HG03432 (cell line): ENCODE measurements at regions not wholly inside any gene's neighbourhood (a gene's known extent, or its start where the extent isn't known, plus 50 kb on each side); places are given as distances from the start of the nearest gene placed in this dataset.
"Not testable (repeated sequence)": the region's sequence is repeated elsewhere in the genome, so short reads cannot be mapped to it uniquely, and the experiment has no call there.

ENCODE experiments used
- ATAC-seq: cut with Tn5 transposase; IDR thresholded peaks from one replicate; pipeline ENCODE4 v1.9.1; 2021; ENCODE audit warnings: mild to moderate bottlenecking, moderate library complexity; ENCODE audit not compliant: unreplicated experiment

DNA sequence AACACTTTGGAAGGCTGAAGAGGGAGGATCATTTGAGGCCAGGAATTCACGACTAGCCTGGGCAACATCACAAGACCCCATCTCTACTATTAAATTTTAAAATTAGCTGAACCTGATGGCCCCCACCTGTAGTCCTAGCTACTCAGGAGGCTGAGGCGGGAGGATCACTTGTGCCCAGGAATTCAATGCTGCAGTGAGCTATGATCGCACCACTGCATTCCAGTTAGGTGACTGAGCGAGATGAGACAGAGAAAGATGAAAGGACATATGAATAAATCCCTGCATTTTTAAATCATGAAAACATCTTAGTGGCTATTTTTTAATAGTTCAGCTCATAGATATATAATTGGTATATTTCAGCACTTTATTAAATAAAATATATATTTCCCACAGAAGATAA is 93.8 kb downstream of the GPR63 start:
- ATAC-seq, result no peak

DNA sequence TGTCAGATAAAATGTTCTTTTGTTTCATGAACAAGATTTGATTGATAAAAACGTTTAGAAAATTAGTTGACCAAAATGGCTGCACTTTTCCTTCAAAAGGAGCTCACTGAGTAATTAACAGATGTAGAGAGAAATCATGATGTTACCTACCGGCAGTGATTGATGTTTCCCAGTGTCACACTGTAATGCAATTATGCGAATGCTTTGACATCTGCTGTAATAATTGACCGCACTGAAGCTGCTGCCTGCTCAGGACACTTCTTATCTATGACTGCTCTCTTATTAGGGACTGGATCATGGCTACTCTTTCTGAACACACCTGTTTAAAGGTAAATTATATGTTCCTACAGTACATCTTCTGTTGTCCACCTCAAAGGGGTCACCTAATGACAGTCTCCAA is 94.6 kb downstream of the GPR63 start:
- ATAC-seq, result no peak

DNA sequence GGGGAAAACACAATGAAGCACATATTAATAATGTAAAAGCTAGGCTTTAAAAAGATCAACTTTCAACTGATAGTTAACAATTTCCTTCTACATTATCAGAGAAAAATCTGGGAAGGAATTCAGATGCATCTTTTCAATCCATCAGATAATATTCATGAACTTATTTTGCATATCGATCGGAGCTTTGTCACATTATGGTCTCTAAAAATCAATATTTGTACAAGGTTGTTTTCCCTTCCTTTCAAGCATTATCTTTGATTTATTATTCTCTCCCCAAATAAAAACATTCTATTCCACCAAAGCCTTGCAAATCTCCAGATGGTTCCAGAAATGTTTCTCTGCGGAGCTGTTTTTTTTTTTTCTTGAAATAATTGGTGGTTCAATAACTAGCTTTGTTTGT is 101.9 kb downstream of the GPR63 start:
- no peak for ATAC-seq

DNA sequence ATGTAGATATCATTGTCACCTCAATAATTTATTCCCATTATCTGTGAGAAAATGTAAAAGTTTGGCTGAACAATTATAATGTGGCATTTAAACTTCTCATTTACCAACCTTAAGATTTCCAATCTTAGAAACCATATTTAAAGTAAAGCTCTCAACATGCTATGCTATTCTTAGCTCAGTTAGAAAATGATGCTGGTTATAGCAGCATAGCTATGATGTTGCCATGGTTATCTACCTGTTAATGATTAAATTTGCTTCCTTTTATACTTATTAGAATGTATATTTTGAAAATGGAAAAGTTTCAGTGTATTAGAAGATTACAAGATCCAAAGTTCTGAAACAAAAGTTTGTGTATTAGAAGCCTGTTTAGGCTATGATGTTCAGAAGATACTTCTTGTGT is 110.1 kb downstream of the GPR63 start:
- no peak for ATAC-seq

DNA sequence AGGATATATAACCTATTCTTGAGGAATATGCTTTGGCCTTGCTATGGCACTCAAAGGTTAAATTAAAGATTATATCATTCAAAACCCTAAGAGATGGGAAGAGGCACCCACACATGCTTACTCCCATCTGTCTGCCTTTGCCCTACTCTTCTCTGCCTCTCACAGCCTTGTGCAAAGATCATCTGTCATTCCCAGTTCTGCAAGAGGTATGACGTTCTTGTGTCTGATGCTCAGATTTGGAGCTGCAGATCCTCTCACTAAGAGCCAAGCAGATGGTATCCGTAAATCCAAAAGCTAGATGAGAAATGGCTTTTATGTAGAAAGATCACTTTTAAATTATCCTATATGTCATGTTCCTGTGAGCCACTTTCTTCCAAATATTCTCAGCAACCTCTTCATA is 112.0 kb downstream of the GPR63 start:
- ATAC-seq, result no peak

DNA sequence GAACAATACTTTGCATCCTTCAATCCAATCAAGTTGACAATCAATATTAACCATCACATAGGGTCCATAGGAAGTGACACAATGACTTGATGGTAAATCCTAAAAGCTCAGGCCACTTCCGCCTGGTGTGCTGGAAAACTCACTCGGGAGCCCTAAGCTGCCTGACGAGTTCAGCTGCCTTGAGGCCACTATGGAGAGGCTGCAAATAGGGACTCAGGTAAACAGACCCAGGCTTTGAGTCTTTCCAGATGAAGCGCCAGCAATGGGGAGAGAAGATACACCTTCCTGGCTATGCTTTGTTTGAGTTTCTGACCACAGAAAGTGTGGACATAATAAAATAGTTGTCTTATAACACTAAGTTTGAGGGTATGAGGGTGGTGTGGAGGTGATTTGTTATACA is 112.6 kb downstream of the GPR63 start:
- ATAC-seq, result no peak

DNA sequence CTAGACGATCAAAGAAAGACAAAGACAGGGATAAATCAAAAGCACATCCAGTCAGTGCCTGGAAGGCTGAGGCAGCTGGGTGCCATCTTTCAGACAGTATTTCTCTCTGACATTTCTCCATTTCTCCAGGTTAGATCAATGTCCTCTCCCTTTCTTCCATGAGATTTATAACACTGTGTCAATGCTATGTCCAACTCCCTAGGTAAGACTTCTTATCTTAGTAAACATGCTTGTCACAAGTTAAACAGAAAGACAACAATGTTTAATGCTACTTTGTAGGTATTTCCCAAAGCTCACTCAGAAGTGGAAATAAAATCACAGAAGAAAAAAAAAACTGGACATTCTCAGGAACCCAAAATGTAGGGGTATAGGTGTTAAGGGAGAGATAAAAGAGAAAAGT is 113.9 kb downstream of the GPR63 start:
- ATAC-seq, result no peak

DNA sequence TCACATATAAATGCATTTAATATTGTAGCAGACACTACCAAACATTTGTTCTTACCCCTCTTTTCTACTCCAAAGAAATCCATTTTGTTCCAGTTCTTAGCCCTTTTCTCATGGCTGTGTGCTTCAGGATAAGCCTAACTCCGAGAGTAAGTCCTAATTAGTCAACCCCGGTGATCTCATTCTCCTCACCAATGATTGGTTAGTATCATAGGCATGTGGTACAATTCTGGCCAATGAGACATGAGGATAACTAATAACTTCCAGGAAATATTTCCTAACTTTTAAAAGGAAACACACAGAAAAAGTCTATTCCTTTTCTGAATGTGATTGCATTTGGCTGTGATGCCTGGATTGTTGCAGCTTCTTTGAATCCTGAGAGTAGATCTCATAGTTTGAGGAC is 116.0 kb downstream of the GPR63 start:
- ATAC-seq, result no peak

DNA sequence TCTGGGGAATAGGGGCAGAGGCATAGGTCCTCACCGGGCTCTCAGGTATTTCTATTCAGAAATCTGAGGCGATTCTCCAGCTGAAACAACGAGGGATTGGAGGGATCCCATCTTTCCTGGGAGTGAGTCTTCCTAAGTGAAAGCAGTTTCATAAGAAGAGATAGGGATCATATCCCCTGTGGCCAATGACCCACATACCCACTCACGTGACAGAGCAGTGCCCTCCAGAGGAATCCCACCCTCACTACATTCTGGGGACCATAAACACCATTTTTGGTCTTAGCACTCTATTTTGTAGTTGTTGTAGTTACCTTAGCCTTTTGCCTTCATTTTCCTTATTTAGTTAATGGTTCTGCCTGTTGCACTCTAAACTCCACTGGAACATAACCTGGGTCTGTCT is 121.1 kb downstream of the GPR63 start:
- no peak for ATAC-seq

DNA sequence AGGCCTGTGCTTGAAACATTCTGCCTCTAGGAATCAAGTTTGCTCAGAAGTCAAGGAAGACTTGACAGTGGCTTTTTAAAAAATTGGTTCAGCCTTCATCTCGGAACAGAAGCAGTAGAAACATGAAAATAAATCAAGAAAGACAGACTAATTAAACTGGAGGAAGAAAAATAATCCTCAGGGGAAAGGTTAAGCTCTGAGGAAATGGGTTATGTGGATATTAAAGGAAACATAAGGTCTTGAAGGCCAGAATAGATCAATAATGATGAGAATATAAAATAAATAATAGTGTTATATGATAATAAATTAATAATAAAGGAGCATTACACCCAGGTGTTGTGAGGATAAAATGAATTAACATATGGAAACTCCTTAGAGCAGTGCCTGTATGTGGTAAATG is 121.7 kb downstream of the GPR63 start:
- no peak for ATAC-seq

DNA sequence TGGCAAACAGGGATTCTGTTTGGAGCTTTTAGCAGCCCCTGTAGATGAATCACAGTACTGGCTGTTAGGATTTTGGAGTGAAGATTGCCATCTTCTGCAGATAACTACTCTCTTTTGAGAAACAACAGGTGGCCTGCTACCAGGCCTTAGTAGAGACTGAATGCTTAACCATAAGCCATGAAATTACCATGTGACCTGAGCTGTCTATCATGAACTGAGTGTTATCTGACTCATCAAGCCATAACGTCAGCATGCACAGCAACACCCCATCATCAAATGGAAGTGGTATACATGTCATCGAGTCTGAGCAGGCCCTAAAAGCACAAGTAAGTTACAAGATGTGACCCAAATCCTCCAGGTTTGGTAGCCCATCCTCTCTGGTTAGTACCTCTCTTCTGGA is 132.6 kb downstream of the GPR63 start:
- ATAC-seq, result peak; percentile 50

DNA sequence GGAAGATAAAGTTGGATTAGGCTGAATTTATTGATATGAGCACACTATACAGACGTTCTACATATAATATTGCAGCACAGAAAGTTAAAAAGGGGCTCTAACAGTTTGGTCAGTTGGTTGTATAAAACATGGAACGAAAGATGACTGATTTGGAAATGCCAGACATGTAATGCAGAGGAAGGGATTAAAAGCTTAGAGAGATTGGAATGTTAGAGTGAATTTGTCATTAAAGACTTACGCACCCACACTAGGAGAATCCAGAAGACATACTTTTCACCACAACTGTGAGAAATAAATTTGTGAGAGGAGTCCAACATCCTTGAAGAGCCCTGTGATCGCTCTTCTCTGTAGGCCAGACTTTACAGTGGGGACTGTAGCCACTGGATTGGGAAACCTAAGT is 134.7 kb downstream of the GPR63 start:
- no peak for ATAC-seq

DNA sequence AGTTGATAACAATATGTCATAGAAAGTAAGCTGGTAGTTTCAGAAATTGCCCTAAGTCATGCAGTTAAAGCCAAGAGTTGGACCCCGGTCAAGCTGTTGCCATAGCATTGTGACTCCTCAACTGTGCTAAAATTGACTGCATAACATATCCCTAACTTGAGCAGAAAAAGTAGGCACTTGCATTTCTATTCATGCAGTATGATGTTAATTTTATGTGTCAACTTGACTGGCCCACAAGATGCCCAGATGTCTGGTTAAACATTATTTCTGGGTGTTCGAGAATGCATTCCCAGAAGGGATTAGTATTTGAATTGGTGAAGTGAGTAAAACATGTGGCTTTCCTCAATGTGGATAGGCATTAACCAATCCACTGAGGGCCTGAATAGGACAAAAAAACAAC is 136.4 kb downstream of the GPR63 start:
- no peak for ATAC-seq

DNA sequence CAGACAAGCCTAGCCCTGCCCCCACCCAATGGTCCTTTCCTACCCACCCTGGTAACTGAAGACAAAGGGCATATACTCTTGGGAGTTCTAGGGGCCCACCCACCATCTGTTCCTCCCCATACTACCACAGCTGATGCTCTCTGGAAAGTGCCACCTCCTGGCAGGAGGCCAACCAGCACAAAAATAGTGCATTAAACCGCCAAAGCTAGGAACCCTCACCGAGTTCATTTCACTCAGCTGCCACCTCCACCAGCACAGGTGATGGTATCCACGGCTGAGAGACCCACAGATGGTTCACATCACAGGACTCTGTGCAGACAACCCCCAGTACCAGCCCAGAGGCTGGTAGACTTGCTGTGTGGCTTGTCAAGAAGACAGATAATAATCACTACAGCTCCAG is 131.5 kb downstream of the FHL5 start:
- not testable (repeated sequence) for ATAC-seq

DNA sequence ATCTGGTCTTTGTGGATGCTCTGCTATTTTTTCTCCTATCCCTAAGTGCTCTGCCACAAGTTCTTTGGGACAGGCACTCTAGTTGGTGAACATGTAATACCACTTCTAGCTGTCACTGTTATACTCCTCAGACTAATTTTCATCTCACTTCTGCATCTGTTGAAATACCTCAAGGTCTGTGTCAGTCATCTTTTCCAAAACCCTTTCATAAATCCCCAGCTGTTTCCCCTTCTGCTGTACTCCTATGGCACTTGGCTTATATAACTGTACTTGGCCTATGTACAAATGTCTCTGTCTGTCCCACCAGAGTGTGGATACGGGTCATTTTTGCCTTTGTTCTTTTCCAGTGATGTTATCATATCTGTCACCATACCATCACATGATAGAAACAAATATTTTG is 124.2 kb downstream of the FHL5 start:
- no peak for ATAC-seq

DNA sequence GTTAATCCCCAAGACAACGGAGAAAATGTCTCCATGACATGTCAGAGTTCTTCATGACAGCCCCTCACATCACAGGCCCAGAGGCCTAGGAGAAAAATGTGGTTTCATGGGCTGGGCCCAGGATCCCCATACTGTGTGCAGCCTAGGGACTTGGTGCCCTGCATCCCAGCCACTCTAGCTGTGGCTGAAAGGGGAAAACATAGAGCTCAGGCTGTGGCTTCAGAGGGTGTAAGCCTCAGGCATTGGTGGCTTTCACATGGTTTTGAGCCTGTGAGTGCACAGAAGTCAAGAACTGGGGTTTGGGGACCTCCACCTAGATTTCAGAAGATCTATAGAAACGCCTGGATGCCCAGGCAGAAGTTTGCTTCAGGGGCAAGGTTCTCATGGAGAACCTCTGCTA is 122.8 kb downstream of the FHL5 start:
- no peak for ATAC-seq

DNA sequence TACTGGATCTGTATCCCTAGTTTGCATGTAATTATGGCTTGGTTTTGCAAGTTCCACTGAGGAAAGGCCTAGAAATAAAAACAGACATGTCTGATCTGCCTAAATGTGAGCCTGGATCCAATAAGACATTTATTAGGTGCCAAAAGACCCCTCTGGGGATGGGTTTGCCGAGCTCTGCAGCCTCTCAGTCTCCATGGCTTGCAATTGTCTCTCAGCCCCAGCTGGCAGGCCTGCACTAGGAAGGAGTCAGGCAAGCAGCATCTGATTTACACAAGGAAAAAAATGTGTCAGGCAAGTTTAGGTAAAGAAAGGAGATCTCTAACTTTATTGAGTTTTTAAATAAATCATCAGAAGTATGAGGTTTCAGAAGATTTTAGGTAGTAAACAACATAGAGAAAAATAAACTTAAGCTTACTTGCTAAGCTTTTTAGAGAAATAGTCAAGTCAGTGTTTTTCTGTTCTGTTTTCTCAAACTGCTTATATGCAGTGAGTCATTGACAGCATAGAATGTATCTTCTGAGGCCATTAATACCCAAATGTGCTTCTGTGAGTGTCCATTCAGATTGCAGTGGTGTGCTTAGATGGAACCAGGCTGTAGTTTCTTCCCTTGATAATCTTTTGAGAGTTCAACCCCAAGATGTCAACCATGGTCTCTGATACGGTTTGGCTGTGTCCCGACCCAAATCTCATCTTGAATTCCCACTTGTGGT is 121.0 kb downstream of the FHL5 start:
- ATAC-seq, result no peak

DNA sequence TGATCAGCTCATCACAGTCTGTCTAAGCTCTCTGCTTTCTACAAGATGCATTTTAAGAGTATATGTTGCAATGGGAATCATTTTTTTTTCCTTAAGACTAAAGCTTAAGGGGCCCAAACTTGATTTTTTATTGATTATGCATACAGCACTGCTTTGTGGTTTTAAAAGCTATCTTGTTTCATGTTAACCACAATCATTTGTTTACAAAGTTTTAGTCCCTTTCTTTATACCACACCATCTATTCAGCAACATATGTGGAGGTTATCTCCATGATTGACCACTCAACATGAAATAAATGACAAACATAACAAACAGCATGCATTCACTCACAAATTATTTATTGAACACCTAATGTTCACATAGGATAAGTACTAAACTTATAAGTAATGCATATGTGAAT is 119.1 kb downstream of the FHL5 start:
- no peak for ATAC-seq

DNA sequence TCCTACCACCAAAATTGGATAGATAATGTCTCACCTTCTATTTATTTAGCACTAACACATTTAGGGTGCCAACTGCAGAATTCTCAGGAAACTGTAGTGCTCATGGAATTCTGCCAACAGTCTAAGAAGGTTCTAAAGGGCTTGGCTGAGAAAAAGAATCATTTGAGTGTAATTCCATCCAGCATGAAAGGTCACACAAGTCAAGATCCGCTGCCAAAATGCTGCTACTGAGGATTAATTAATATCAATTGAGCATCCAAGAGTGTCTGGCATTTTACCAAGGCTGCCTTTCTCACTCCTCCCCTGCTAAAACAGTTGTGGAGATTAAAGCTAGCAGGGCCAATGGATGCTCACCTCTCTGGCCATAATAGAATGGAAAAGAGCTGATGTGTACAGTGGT is 112.7 kb downstream of the FHL5 start:
- ATAC-seq, result no peak
